ENCODE measurements at regions not wholly inside any gene's neighbourhood (a gene's known extent, or its start where the extent isn't known, plus 50 kb on each side); places are given as distances from the start of the nearest gene placed in this dataset.
"Not testable (repeated sequence)": the region's sequence is repeated elsewhere in the genome, so short reads cannot be mapped to it uniquely, and the experiment has no call there.

DNA sequence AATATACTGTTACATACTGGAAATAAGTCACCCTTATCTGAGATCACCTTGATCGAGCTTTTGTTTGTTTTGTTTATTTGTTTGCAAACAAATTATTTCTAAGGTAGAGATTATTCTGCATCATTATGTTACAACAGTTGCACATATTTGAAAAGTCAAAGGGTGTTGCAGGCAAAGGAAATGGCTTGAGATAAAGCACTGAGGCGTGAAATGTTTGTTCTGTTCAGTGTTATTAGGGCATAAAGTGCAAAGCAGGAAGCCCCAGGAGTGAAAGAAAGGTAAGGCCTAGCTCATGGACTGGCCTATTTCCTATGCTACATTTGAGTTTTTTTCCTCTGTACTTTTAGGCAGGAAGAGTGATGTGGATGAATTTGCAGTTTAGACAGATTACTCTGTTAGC, 1815.6 kb upstream of the LRRTM1 start:
- DNase-seq (ENCODE audit: low spot score): no peak

GRCh38 chr2:82109418-82109817, 1804.9 kb upstream of the LRRTM1 start:
- DNase-seq (ENCODE audit: low spot score): no peak

DNA sequence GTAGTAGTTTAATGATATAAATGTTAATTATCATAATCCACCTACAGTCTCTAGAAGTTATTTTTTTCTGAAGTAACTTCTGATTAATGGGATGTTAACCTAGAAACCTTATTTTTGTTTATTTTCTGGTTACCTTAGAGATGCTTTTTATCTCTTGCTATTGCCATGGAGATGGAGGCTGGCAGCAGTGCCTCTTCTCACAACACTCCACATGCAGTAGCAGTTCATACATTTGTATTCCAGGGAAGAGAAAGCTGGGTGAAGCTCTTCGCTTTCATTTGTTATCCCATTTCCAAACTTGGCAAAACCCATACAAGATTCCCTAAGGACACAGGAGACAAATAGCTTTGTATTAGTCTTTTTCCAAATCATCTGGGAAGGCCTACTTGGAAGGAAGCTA, 1794.1 kb upstream of the LRRTM1 start:
- DNase-seq (ENCODE audit: low spot score): no peak

GRCh38 chr2:82089518-82089917, 1785.0 kb upstream of the LRRTM1 start:
- no peak for DNase-seq (ENCODE audit: low spot score)

GRCh38 chr2:82084679-82085392, 1780.3 kb upstream of the LRRTM1 start:
- DNase-seq (ENCODE audit: low spot score): no peak

- no peak for DNase-seq (ENCODE audit: low spot score)
Measured at GRCh38 chr2:82075875-82076274, 1771.3 kb upstream of the LRRTM1 start.

GRCh38 chr2:82062463-82062862, 1757.9 kb upstream of the LRRTM1 start:
- DNase-seq (ENCODE audit: low spot score): no peak

DNA sequence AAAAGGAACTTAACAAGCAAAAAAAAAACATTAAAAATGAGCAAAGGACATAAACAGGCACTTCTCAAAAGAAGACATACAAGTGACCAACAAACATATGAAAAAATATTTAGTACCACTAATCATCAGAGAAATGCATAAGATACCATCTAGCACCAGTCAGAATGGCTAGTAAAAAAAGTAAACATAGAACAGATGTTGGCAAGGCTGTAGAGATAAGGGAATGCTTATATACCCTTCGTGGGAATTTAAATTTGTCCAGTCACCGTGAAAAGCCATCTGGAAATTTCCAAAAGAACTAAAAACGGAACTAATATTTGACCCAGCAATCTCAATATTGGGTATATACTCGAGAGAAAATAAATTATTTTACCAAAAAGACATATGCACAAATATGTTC, 1751.3 kb upstream of the LRRTM1 start:
- no peak for DNase-seq (ENCODE audit: low spot score)

- DNase-seq (ENCODE audit: low spot score): no peak
Measured at GRCh38 chr2:82043867-82044266, 1739.3 kb upstream of the LRRTM1 start.

DNA sequence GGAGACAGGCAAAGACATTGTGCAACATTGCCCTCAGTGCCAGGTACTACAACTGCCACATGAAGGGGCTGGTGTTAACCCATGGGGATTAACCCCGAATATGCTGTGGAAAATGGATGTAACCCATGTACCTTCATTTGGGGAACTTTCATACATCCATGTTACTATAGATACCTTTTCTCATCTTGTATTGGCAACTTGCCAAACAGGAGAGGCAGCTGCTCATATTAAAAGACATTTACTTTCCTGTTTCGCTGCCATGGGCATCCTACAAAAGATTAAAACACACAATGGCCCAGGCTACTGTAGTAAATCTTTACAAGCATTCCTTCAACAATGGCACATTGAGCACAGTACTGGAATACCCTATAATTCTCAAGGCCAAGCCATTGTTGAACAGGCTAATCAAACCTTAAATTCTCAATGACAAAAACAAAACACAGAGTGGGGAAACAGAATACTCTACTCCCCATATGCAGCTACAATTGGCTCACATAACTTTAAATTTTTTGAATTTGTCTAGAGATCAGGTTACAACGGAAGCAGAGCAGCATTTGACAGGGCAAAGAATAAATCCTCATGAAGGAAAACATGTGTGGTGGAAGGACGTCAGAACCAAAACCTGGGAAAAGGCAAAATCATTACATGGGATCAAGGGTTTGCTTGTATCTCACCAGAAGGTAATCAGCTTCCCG, 1723.5 kb upstream of the LRRTM1 start:
- DNase-seq (ENCODE audit: low spot score): no peak

GRCh38 chr2:82023710-82024109, 1719.2 kb upstream of the LRRTM1 start:
- DNase-seq (ENCODE audit: low spot score): no peak

GRCh38 chr2:82013641-82014040, 1709.1 kb upstream of the LRRTM1 start:
- no peak for DNase-seq (ENCODE audit: low spot score)

DNA sequence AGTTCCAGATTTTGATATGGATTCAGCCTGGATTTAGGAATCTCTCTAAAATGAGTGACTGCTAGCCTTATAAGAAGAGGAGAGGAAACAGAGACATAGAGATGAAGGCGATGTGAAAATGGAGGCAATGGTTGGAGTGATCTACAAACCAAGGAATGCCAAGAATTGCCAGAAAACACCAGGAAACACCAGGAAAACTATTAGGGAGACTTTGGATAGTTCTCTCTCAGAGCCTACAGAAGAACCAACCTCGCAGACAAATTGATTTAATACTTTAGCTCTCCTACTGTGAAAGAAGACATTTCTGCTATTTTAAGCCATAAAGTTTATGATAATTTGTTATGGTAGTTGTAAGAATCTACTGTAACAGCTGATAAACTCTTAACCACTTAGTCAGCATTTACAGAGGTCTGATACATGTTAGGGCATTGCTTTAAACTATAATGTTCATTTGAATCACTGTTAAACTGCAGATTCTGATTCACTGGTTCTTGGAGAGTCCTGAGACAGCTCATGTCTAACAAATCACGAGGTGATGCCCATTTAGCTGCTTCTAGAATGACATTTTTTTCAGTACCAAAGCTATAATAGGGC, 1702.6 kb upstream of the LRRTM1 start:
- DNase-seq (ENCODE audit: low spot score): no peak

DNA sequence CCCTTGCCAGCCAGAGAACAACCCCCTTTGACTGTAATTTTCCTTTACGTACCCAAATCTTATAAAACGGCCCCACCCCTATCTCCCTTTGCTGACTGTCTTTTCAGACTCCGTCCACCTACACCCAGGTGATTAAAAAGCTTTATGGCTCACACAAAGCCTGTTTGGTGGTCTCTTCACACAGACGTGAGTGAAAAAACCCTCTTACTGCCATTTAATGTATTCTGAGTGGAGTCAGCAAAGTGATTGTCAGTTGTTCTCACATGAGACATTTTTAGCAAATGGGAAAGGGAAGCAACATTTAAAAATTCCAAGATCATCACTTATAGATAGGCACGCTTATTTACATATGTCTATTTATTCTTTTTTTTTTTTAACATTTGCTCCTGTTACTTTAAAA, 1701.3 kb upstream of the LRRTM1 start:
- DNase-seq (ENCODE audit: low spot score): not testable (repeated sequence)

- DNase-seq (ENCODE audit: low spot score): no peak
Measured at GRCh38 chr2:82001614-82002013, 1697.1 kb upstream of the LRRTM1 start.

DNA sequence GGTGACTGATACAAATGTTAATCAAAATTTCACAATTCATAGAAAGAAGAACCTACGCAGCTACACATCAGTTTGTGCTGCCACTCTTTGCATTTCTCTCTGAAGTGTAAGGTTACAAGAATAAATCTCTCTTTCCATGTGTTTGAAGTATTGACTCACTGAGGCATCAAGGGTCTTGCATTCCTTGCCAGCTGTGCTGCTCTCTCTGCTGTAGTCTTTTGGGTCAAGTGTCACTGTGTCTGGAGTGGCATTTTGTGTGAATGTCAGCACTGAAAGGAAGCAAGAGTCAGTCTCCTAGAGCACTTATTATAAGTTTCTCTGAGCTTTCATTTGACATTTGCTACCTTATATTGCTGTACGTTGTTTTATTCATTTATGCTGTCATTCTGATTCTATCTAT, 1696.1 kb upstream of the LRRTM1 start:
- DNase-seq (ENCODE audit: low spot score): no peak

DNA sequence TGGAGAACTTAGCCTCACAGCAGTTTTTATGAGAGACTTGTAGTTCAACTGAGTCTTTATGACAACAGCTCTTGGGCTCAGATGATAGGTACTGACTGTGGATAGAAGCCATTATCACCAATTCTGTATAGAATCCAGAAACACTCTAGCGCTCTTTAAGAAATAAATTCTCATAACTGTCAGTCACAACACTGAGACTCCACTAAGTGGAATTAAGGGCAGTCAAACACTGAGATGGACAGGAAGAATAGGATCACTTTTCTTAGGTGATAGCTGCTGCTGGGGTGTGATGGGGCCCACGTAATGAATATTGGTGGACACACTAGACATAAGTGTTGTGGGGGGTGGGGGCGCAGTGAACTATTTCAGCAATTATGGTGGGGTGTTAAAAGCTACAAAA, 1691.8 kb upstream of the LRRTM1 start:
- DNase-seq (ENCODE audit: low spot score): no peak

GRCh38 chr2:81991282-81991681, 1686.7 kb upstream of the LRRTM1 start:
- no peak for DNase-seq (ENCODE audit: low spot score)

GRCh38 chr2:81987370-81987769, 1682.8 kb upstream of the LRRTM1 start:
- DNase-seq (ENCODE audit: low spot score): no peak

- no peak for DNase-seq (ENCODE audit: low spot score)
Measured at GRCh38 chr2:81984969-81985637, 1680.6 kb upstream of the LRRTM1 start.

- no peak for DNase-seq (ENCODE audit: low spot score)
Measured at GRCh38 chr2:81981585-81981984, 1677.0 kb upstream of the LRRTM1 start.

DNA sequence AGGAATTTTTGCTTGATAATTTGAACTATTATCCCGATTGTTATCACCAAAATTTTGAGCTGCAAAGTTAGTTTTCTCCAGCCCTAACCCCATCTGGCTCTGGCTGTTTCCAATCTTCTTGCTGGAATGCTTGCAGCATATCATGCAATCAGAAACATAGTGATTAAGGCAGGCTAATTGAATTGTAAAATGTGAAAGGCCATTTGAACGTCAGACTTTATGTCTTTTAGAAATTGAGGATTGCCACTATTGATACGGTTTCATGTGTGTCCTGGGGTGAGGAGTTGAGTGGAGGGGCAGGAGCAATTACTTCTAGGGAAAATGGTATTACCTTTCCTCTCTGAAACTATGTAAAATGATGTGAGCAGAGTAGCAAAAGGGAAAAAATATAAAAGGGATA, 1674.5 kb upstream of the LRRTM1 start:
- DNase-seq (ENCODE audit: low spot score): no peak

DNA sequence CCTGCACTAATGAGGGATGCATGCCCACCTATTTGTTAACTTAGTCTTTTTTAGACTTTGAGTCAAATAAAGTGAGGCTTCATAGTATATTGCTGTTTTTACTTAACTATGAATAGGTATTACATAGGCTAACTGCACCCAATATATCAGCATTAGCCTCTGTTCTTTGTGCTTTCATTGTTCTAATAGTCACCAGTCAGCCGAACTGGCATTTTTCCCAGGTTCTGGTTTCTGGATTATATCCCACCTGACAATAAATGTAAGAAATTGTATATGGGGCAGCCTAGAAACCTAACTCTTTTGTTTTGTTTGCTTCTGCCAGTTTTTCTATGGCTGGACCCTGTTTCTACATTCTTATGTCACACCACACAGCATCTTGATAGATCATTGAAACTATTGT, 1672.4 kb upstream of the LRRTM1 start:
- no peak for DNase-seq (ENCODE audit: low spot score)

All from ureter (tissue), 1 donor.